Panc1 (cell line): ENCODE measurements at regions not wholly inside any gene's neighbourhood (a gene's known extent, or its start where the extent isn't known, plus 50 kb on each side); places are given as distances from the start of the nearest gene placed in this dataset.

Experiments
- ATAC-seq: fragments of 200-7000 bp; cut with Tn5 transposase; 2 replicates; pipeline ENCODE4 v1.9.1; 2020; ENCODE audit warnings: mild to moderate bottlenecking, moderate library complexity
- BruUV-seq: library from RNA; stranded (reverse); fragments of 400-500 nt; replicated peaks from 2 replicates; lab custom pipeline; 2021; lab: Mats Ljungman, UMichigan
- CTCF ChIA-PET: fragments of 300-600 bp; sonication (Branson Sonifier 250); formaldehyde crosslinking; loops from one replicate; lab custom pipeline; 2022; ENCODE audit warnings: antibody characterized with exemption; lab: Charles Lee
- POLR2A ChIA-PET: fragments of 300-600 bp; sonication (Branson Sonifier 250); formaldehyde crosslinking; loops from one replicate; lab custom pipeline; 2022; ENCODE audit warnings: antibody characterized with exemption; lab: Charles Lee
- DNase-seq: peaks from one replicate; pipeline ENCODE4 v3.0.0-alpha.2; 2010; ENCODE audit warnings: low read depth, low spot score
- H3K27ac ChIP-seq: 2 replicates; pipeline ENCODE4 v1.5.1; 2011; ENCODE audit warnings: mild to moderate bottlenecking, low read length, inconsistent platforms
- H3K27me3 ChIP-seq: fragments of 200-500 bp; sonication (Bioruptor generic); 2 replicates; pipeline ENCODE4 v1.6.0; 2014; ENCODE audit warnings: low read length, inconsistent platforms; ENCODE audit not compliant: control insufficient read depth, insufficient read depth
- H3K36me3 ChIP-seq: fragments of 200-500 bp; sonication (Bioruptor generic); 2 replicates; pipeline ENCODE4 v1.5.1; 2014; ENCODE audit warnings: inconsistent platforms, mild to moderate bottlenecking, low read length, moderate library complexity; ENCODE audit not compliant: control insufficient read depth, insufficient read depth
- H3K4me1 ChIP-seq: 2 replicates; pipeline ENCODE4 v1.5.1; 2011; ENCODE audit warnings: inconsistent platforms, mild to moderate bottlenecking, low read length, moderate library complexity; ENCODE audit not compliant: control insufficient read depth, insufficient read depth
- H3K4me3 ChIP-seq, 2 experiments: 2 replicates each; pipeline ENCODE4 v1.5.1; 2011 to 2012; ENCODE audit warnings: low read depth in 2 of 2, low read length in 2 of 2, mild to moderate bottlenecking in 2 of 2, inconsistent platforms in 1 of 2, moderate library complexity in 1 of 2
- H3K9me3 ChIP-seq: fragments of 200-500 bp; sonication (Bioruptor generic); 2 replicates; pipeline ENCODE4 v1.5.1; 2014; ENCODE audit warnings: low read depth, mild to moderate bottlenecking, inconsistent platforms, low read length, moderate library complexity; ENCODE audit not compliant: control insufficient read depth, insufficient read depth
- POLR2AphosphoS5 ChIP-seq: IDR thresholded peaks from 2 replicates; pipeline ENCODE4 v1.6.1; 2012; ENCODE audit warnings: mild to moderate bottlenecking, low read depth, low read length, moderate library complexity
- SIN3A ChIP-seq: IDR thresholded peaks from 2 replicates; pipeline ENCODE4 v1.6.1; 2012; ENCODE audit warnings: low read depth, mild to moderate bottlenecking, low read length, moderate library complexity, borderline replicate concordance; ENCODE audit not compliant: insufficient read depth
- TCF7L2 ChIP-seq: IDR thresholded peaks from 2 replicates; pipeline ENCODE4 v1.6.1; 2011; ENCODE audit warnings: mild to moderate bottlenecking, low read depth, low read length, inconsistent platforms
- in situ Hi-C: cut with HindIII; loops from 2 replicates; pipeline ENCODE4 v1.10.0; 2016; ENCODE audit warnings: low sequenced_read_pairs, low pct_unique_long_range_greater_than_20kb
- intact Hi-C: fragments of 100-400 bp; cut with micrococcal nuclease; formaldehyde crosslinking; loops from one replicate; pipeline ENCODE4 v1.10.0; 2022; ENCODE audit not compliant: unreplicated experiment
- TF ChIP-seq, protein P1 (sequence below), 2 experiments: IDR thresholded peaks; 2 replicates each; pipeline ENCODE4 v1.6.1; 2011 to 2012; ENCODE audit warnings: low read depth in 2 of 2, control low read depth in 1 of 2, low read length in 1 of 2, mild to moderate bottlenecking in 1 of 2, moderate library complexity in 1 of 2; ENCODE audit not compliant: insufficient read depth in 1 of 2
- TF ChIP-seq, protein P2 (sequence below): fragments of 450-650 bp; IDR thresholded peaks from 2 replicates; pipeline ENCODE4 v1.5.1; 2017; ENCODE audit warnings: mild to moderate bottlenecking

DNA sequence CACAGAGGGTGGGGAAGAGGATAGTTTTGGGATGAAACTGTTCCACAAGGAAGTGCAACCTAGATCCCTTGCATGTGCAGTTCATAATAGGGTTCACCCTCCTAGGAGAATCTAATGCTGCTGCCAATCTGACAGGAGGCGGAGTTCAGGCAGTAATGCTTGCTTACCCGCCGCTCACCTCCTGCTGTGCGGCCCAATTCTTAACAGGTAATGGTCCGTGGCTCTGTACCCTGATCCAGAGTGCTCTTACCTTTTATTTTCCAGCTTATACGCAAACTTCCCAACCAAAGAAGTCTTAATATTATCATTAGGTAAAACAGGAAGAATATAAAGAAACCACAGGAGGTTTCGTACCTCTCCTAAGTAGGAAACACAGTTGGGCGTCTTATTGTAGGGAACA is 82.7 kb upstream of the CD302 start:
- no peaks in the 10 kb centered on the region for H3K4me1 ChIP-seq
- no peak overlapping the region for H3K27ac ChIP-seq
- no peak for DNase-seq
- H3K36me3 ChIP-seq: no peaks in the 10 kb centered on the region
- in situ Hi-C loops: no loop called here
- no peak for TF ChIP-seq TCF7L2
- TF ChIP-seq POLR2AphosphoS5: no peak
- TF ChIP-seq, protein P1, sequence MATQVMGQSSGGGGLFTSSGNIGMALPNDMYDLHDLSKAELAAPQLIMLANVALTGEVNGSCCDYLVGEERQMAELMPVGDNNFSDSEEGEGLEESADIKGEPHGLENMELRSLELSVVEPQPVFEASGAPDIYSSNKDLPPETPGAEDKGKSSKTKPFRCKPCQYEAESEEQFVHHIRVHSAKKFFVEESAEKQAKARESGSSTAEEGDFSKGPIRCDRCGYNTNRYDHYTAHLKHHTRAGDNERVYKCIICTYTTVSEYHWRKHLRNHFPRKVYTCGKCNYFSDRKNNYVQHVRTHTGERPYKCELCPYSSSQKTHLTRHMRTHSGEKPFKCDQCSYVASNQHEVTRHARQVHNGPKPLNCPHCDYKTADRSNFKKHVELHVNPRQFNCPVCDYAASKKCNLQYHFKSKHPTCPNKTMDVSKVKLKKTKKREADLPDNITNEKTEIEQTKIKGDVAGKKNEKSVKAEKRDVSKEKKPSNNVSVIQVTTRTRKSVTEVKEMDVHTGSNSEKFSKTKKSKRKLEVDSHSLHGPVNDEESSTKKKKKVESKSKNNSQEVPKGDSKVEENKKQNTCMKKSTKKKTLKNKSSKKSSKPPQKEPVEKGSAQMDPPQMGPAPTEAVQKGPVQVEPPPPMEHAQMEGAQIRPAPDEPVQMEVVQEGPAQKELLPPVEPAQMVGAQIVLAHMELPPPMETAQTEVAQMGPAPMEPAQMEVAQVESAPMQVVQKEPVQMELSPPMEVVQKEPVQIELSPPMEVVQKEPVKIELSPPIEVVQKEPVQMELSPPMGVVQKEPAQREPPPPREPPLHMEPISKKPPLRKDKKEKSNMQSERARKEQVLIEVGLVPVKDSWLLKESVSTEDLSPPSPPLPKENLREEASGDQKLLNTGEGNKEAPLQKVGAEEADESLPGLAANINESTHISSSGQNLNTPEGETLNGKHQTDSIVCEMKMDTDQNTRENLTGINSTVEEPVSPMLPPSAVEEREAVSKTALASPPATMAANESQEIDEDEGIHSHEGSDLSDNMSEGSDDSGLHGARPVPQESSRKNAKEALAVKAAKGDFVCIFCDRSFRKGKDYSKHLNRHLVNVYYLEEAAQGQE (IDR thresholded peaks at IDR 0.05; ENCODE audit: insufficient read depth in 1 of 2, low read depth in 2 of 2, low read length in 1 of 2): no peak
- TF ChIP-seq, protein P2, sequence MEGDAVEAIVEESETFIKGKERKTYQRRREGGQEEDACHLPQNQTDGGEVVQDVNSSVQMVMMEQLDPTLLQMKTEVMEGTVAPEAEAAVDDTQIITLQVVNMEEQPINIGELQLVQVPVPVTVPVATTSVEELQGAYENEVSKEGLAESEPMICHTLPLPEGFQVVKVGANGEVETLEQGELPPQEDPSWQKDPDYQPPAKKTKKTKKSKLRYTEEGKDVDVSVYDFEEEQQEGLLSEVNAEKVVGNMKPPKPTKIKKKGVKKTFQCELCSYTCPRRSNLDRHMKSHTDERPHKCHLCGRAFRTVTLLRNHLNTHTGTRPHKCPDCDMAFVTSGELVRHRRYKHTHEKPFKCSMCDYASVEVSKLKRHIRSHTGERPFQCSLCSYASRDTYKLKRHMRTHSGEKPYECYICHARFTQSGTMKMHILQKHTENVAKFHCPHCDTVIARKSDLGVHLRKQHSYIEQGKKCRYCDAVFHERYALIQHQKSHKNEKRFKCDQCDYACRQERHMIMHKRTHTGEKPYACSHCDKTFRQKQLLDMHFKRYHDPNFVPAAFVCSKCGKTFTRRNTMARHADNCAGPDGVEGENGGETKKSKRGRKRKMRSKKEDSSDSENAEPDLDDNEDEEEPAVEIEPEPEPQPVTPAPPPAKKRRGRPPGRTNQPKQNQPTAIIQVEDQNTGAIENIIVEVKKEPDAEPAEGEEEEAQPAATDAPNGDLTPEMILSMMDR: no peak
- no peak for TF ChIP-seq SIN3A
- BruUV-seq: no TSS peak
- no peaks in the 10 kb centered on the region for H3K9me3 ChIP-seq
- no peak overlapping the region for H3K4me3 ChIP-seq
- peaks cover 5% of the 10 kb centered on the region; the same call in 1 of the 2 replicates for H3K27me3 ChIP-seq
- intact Hi-C loops: no loop called here
- no peak for ATAC-seq
- POLR2A ChIA-PET: no interaction called here
- CTCF ChIA-PET: no interaction called here

DNA sequence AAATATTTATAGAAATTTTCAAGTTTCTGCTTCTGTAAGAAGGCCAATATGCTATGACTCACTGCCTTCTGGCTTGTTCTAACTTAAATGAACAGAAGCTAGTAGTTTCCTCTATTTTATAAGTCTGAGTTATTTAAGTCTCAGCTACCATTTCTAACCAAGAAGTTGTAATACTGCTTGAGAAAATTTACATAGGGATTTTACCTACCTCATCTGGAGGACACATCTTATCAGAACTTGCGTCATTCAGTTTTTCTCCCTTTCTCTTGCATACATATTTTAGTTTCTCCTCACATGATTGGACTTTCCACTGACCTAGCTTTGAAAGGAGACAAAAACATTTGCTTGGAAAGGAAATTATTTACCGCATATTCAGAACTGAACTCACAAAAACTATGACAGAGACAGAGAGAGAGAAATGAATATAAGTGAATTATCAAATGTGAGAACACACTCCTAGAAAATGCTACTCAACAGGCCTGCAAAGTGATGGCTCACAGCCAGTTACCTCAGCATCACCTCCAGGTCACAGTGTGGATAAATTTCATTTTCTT is 81.1 kb upstream of the CD302 start:
- H3K36me3 ChIP-seq: no peaks in the 10 kb centered on the region
- peaks cover 5% of the 10 kb centered on the region; the same call in 1 of the 2 replicates for H3K27me3 ChIP-seq
- intact Hi-C loops (no loop called here), in situ Hi-C loops (no loop called here)
- ATAC-seq (no peak), DNase-seq (no peak)
- TF ChIP-seq SIN3A: no peak
- TF ChIP-seq TCF7L2: no peak
- TF ChIP-seq, protein P2: no peak
- TF ChIP-seq POLR2AphosphoS5: no peak
- TF ChIP-seq, protein P1 (IDR thresholded peaks at IDR 0.05; ENCODE audit: insufficient read depth in 1 of 2, low read depth in 2 of 2, low read length in 1 of 2): no peak
- BruUV-seq: no TSS peak
- H3K9me3 ChIP-seq: no peaks in the 10 kb centered on the region
- ChIA-PET POLR2A (interaction anchor here (0.6 kb wide), 1 partner anchor 22 kb away, joined by 3 read pairs; no protein-coding TSS in a partner anchor), CTCF (no interaction called here)
- H3K27ac ChIP-seq: no peak overlapping the region
- no peaks in the 10 kb centered on the region for H3K4me1 ChIP-seq
- H3K4me3 ChIP-seq: no peak overlapping the region
